HUES64 (cell line): ENCODE measurements at regions not wholly inside any gene's neighbourhood (a gene's known extent, or its start where the extent isn't known, plus 50 kb on each side); places are given as distances from the start of the nearest gene placed in this dataset.

ENCODE experiments used
- H3K27ac ChIP-seq: 2 replicates; pipeline ENCODE4 v1.7.0; 2013; ENCODE audit warnings: low read depth, low read length, inconsistent platforms
- H3K27me3 ChIP-seq: 2 replicates; pipeline ENCODE4 v1.6.1; 2013; ENCODE audit warnings: mild to moderate bottlenecking, low read length; ENCODE audit not compliant: insufficient read depth
- H3K36me3 ChIP-seq: 2 replicates; pipeline ENCODE4 v1.6.1; 2013; ENCODE audit warnings: mild to moderate bottlenecking, low read length; ENCODE audit not compliant: insufficient read depth
- H3K4me1 ChIP-seq: 2 replicates; pipeline ENCODE4 v1.6.1; 2013; ENCODE audit warnings: mild to moderate bottlenecking, low read length, moderate library complexity; ENCODE audit not compliant: insufficient read depth
- H3K4me3 ChIP-seq: 2 replicates; pipeline ENCODE4 v1.5.1; 2013; ENCODE audit warnings: mild to moderate bottlenecking, low read length, moderate library complexity
- H3K9ac ChIP-seq: 2 replicates; pipeline ENCODE4 v1.6.1; 2013; ENCODE audit warnings: mild to moderate bottlenecking, low read depth, low read length
- H3K9me3 ChIP-seq: 2 replicates; pipeline ENCODE4 v1.6.1; 2013; ENCODE audit warnings: low read depth, low read length; ENCODE audit not compliant: insufficient read depth
- WGBS: fragments of 150-250, 120-280 bp; methylation state at CpG from one replicate; pipeline ENCODE4 v1.1.7; 2013; ENCODE audit warnings: missing lambda C conversion rate; 5-methylcytosine and 5-hydroxymethylcytosine counted together

GRCh38 chr10:110418218-110418617 is 79.5 kb upstream of the DUSP5 start:
- WGBS, result 79% methylated on average over 6 of the region's 6 CpGs
- Histone ChIP-seq H3K27me3 (no peaks in the 10 kb centered on the region), H3K9ac (no peak overlapping the region), H3K4me1 (peaks cover 14% of the 10 kb centered on the region; the same call in 1 of the 2 replicates), H3K9me3 (no peaks in the 10 kb centered on the region), H3K27ac (no peak overlapping the region), H3K36me3 (no peaks in the 10 kb centered on the region), H3K4me3 (no peak overlapping the region)

- Histone ChIP-seq H3K4me1 (peaks cover 10% of the 10 kb centered on the region; the same call in 1 of the 2 replicates), H3K27me3 (no peaks in the 10 kb centered on the region), H3K9ac (no peak overlapping the region), H3K9me3 (no peaks in the 10 kb centered on the region), H3K36me3 (no peaks in the 10 kb centered on the region), H3K4me3 (no peak overlapping the region), H3K27ac (no peak overlapping the region)
- 93% methylated on average over 5 of the region's 5 CpGs for WGBS
These were observed 78.4 kb upstream of the DUSP5 start for GRCh38 chr10:110419265-110419664.

GRCh38 chr10:110420401-110421193 is 77.1 kb upstream of the DUSP5 start:
- Histone ChIP-seq H3K27ac (no peak overlapping the region), H3K4me3 (no peak overlapping the region), H3K36me3 (no peaks in the 10 kb centered on the region), H3K9ac (no peak overlapping the region), H3K27me3 (no peaks in the 10 kb centered on the region), H3K9me3 (no peaks in the 10 kb centered on the region), H3K4me1 (peaks cover 7% of the 10 kb centered on the region; the same call in 1 of the 2 replicates)
- WGBS, result 98% methylated on average over 1 of the region's 2 CpGs

- Histone ChIP-seq H3K4me1 (peaks cover 9% of the 10 kb centered on the region; the same call in 1 of the 2 replicates), H3K27me3 (no peaks in the 10 kb centered on the region), H3K4me3 (no peak overlapping the region), H3K27ac (no peak overlapping the region), H3K36me3 (no peaks in the 10 kb centered on the region), H3K9me3 (no peaks in the 10 kb centered on the region), H3K9ac (no peak overlapping the region)
- WGBS, result 80% methylated on average over 2 of the region's 3 CpGs
These were observed 76.1 kb upstream of the DUSP5 start for GRCh38 chr10:110421512-110422138.

- 90% methylated on average over 2 of the region's 2 CpGs for WGBS
- Histone ChIP-seq H3K27ac (no peak overlapping the region), H3K4me1 (peaks cover 11% of the 10 kb centered on the region; the same call in 1 of the 2 replicates), H3K4me3 (no peak overlapping the region), H3K27me3 (no peaks in the 10 kb centered on the region), H3K36me3 (no peaks in the 10 kb centered on the region), H3K9me3 (no peaks in the 10 kb centered on the region), H3K9ac (no peak overlapping the region)
These were observed 75.2 kb upstream of the DUSP5 start for GRCh38 chr10:110422548-110422947.

GRCh38 chr10:110423650-110424049 is 74.1 kb upstream of the DUSP5 start:
- no peak overlapping the region for H3K27ac ChIP-seq
- no peak overlapping the region for H3K9ac ChIP-seq
- peaks cover 11% of the 10 kb centered on the region; the same call in 1 of the 2 replicates for H3K4me1 ChIP-seq
- H3K36me3 ChIP-seq, result no peaks in the 10 kb centered on the region
- no peak overlapping the region for H3K4me3 ChIP-seq
- no peaks in the 10 kb centered on the region for H3K27me3 ChIP-seq
- no peaks in the 10 kb centered on the region for H3K9me3 ChIP-seq
- 95% methylated on average over 6 of the region's 6 CpGs for WGBS

- Histone ChIP-seq H3K9ac (no peak overlapping the region), H3K4me1 (peaks cover 11% of the 10 kb centered on the region; the same call in 1 of the 2 replicates), H3K27me3 (no peaks in the 10 kb centered on the region), H3K36me3 (no peaks in the 10 kb centered on the region), H3K9me3 (no peaks in the 10 kb centered on the region), H3K27ac (no peak overlapping the region), H3K4me3 (no peak overlapping the region)
- 92% methylated on average over 11 of the region's 11 CpGs for WGBS
These were observed 71.9 kb upstream of the DUSP5 start for GRCh38 chr10:110425684-110426293.

GRCh38 chr10:110426294-110427181 is 71.2 kb upstream of the DUSP5 start:
- no peak overlapping the region for H3K27ac ChIP-seq
- H3K9ac ChIP-seq, result no peak overlapping the region
- peaks cover 7% of the 10 kb centered on the region; the same call in 1 of the 2 replicates for H3K4me1 ChIP-seq
- no peaks in the 10 kb centered on the region for H3K36me3 ChIP-seq
- no peak overlapping the region for H3K4me3 ChIP-seq
- 69% methylated on average over 9 of the region's 14 CpGs for WGBS
- H3K9me3 ChIP-seq, result no peaks in the 10 kb centered on the region
- H3K27me3 ChIP-seq, result no peaks in the 10 kb centered on the region

- WGBS, result 62% methylated on average over 2 of the region's 2 CpGs
- Histone ChIP-seq H3K27me3 (no peaks in the 10 kb centered on the region), H3K36me3 (no peaks in the 10 kb centered on the region), H3K27ac (no peak overlapping the region), H3K9me3 (no peaks in the 10 kb centered on the region), H3K9ac (no peak overlapping the region), H3K4me3 (no peak overlapping the region), H3K4me1 (0 out of 2 replicates have a peak, but pooled peaks cover 4% of the 10 kb centered on the region)
These were observed 68.4 kb upstream of the DUSP5 start for GRCh38 chr10:110429301-110429700.

- Histone ChIP-seq H3K27me3 (no peaks in the 10 kb centered on the region), H3K36me3 (no peaks in the 10 kb centered on the region), H3K4me3 (no peak overlapping the region), H3K9me3 (no peaks in the 10 kb centered on the region), H3K27ac (no peak overlapping the region), H3K9ac (no peak overlapping the region), H3K4me1 (0 out of 2 replicates have a peak, but pooled peaks cover 4% of the 10 kb centered on the region)
- WGBS, result 95% methylated on average over 13 of the region's 13 CpGs
These were observed 67.1 kb upstream of the DUSP5 start for GRCh38 chr10:110430340-110431273.
